Thoracic aorta (tissue), 2 donors: ENCODE measurements at regions not wholly inside any gene's neighbourhood (a gene's known extent, or its start where the extent isn't known, plus 50 kb on each side); places are given as distances from the start of the nearest gene placed in this dataset.

Experiments
- ATAC-seq: fragments of 150-250 bp; one replicate; pipeline ENCODE4 v1.8.0; 2017; ENCODE audit warnings: low read depth; ENCODE audit not compliant: insufficient number of reproducible peaks, low FRiP score
- DNase-seq: peaks from one replicate; pipeline ENCODE4 v3.0.0-alpha.2; 2020; ENCODE audit warnings: low spot score
- H3K27ac ChIP-seq, 2 donors: fragments of 200-600 bp; sonication (generic); 1 replicate in 1 of 2; 2 replicates in 1 of 2; pipeline ENCODE4 v1.5.1; 2016; ENCODE audit warnings: mild to moderate bottlenecking in 2 of 2, moderate library complexity in 2 of 2
- H3K27me3 ChIP-seq: fragments of 200-600 bp; sonication (generic); replicated peaks from 2 replicates; pipeline ENCODE4 v1.6.0; 2016; ENCODE audit warnings: mild to moderate bottlenecking; ENCODE audit not compliant: insufficient read depth
- H3K36me3 ChIP-seq: fragments of 200-600 bp; sonication (generic); one replicate; pipeline ENCODE4 v1.5.1; 2016
- H3K4me1 ChIP-seq, 2 donors: fragments of 200-600 bp; sonication (generic); 1 replicate in 1 of 2; 2 replicates in 1 of 2; pipeline versions ENCODE4 v1.5.1 to v1.6.0; 2016; ENCODE audit warnings: low read depth in 2 of 2, mild to moderate bottlenecking in 1 of 2; ENCODE audit not compliant: control insufficient read depth in 1 of 2
- H3K4me3 ChIP-seq: fragments of 200-600 bp; sonication (generic); 2 replicates; pipeline ENCODE4 v1.5.1; 2016; ENCODE audit warnings: mild to moderate bottlenecking
- H3K9me3 ChIP-seq: fragments of 200-600 bp; sonication (generic); 2 replicates; pipeline ENCODE4 v1.5.1; 2016
- TF ChIP-seq, protein P1 (sequence below): fragments of 200-600 bp; sonication (generic); IDR thresholded peaks from one replicate; pipeline ENCODE4 v1.5.1; 2019; ENCODE audit warnings: antibody characterized with exemption

DNA sequence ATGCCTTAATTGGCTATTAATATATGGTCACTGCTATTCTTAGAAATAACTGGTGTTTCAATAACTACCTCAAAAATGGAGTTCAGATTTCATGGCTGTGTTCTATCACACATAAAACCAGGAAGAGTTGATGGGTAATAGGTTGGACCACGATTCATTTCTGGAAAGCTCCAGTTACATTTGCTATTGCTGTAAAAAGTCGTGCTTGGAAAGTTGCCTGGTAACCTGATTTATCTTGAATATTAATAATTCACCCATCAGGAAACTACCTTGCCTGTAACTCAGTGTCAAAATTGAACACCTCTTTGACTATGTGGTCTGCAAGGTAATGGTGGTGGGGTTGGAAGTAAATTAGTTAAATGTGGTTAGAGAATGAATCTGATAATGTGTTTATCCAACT is 104.7 kb upstream of the IFNG-AS1 start:
- ATAC-seq: no peak
- Histone ChIP-seq H3K4me1 (peaks cover 3 to 21% of the 10 kb centered on the region in 2 donors), H3K4me3 (no peak overlapping the region), H3K27me3 (no peaks in the 10 kb centered on the region), H3K27ac (no peak overlapping the region), H3K9me3 (no peaks in the 10 kb centered on the region), H3K36me3 (no peaks in the 10 kb centered on the region)
- DNase-seq: no peak
- TF ChIP-seq, protein P1, sequence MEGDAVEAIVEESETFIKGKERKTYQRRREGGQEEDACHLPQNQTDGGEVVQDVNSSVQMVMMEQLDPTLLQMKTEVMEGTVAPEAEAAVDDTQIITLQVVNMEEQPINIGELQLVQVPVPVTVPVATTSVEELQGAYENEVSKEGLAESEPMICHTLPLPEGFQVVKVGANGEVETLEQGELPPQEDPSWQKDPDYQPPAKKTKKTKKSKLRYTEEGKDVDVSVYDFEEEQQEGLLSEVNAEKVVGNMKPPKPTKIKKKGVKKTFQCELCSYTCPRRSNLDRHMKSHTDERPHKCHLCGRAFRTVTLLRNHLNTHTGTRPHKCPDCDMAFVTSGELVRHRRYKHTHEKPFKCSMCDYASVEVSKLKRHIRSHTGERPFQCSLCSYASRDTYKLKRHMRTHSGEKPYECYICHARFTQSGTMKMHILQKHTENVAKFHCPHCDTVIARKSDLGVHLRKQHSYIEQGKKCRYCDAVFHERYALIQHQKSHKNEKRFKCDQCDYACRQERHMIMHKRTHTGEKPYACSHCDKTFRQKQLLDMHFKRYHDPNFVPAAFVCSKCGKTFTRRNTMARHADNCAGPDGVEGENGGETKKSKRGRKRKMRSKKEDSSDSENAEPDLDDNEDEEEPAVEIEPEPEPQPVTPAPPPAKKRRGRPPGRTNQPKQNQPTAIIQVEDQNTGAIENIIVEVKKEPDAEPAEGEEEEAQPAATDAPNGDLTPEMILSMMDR: no peak

DNA sequence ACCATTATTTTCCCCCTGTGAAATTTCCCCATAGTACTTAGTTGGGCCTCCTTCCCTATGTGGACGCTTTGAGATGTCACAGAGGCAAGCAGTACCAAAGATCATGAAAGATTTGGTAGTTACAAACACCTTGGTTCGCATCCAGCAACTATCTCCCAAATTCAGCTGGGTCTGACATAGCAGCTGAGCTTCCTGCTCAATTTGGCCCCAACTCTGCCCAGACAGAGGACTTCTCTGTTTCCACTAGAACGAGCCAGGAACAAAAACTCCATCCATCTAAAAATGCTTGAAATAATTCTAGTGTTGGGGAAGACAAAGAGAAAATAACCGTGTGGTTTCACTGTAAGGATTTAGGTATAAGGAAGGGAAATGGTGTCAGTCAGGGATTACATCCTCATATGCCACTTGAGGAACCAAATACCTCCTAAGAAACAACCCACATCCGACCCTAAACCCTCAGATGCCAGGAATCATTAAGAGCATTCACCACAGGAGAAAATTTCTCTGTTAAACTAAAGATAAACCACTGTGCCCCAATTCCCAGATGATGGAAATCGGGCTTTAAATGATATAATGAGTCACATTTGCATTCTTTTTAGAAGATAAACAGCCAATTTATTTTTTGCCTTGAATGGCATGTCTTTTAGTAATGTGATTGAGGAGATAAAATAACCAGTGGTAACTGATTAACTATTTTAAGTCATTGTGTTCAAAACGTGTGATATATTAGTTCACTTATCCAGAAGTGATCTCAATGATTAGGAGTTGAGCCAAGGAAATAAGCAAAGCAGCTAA is 103.7 kb upstream of the IFNG-AS1 start:
- H3K4me3 ChIP-seq: no peak overlapping the region
- no peaks in the 10 kb centered on the region for H3K27me3 ChIP-seq
- TF ChIP-seq, protein P1: no peak
- ATAC-seq: peak; percentile 32
- H3K27ac ChIP-seq: peak overlapping the region; percentile 35 to 45
- no peak for DNase-seq
- H3K9me3 ChIP-seq: no peaks in the 10 kb centered on the region
- peaks cover 3 to 21% of the 10 kb centered on the region in 2 donors for H3K4me1 ChIP-seq
- no peaks in the 10 kb centered on the region for H3K36me3 ChIP-seq

DNA sequence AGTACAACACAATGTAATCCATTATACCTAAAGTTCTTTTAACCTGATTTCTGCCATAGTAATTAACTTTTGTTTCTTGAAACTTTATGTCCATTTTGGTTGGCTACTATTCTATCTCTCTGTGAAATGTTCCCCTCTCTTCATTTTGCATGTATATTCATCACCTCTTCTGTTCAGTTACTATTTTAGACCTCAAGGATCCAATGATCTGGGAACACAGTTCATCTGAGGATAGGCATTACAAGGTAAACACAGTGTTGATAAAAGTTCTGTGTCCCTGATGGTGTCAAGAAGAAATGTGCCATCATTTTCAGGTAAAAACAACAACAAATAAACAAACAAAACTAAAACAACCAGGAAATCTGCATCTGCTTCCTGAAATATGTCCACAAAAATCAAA is 102.2 kb upstream of the IFNG-AS1 start:
- DNase-seq (no peak), ATAC-seq (no peak)
- H3K4me3 ChIP-seq: no peak overlapping the region
- peaks cover 3 to 21% of the 10 kb centered on the region in 2 donors for H3K4me1 ChIP-seq
- TF ChIP-seq, protein P1: no peak
- no peak overlapping the region for H3K27ac ChIP-seq
- H3K27me3 ChIP-seq: no peaks in the 10 kb centered on the region
- H3K9me3 ChIP-seq: no peaks in the 10 kb centered on the region
- no peaks in the 10 kb centered on the region for H3K36me3 ChIP-seq

DNA sequence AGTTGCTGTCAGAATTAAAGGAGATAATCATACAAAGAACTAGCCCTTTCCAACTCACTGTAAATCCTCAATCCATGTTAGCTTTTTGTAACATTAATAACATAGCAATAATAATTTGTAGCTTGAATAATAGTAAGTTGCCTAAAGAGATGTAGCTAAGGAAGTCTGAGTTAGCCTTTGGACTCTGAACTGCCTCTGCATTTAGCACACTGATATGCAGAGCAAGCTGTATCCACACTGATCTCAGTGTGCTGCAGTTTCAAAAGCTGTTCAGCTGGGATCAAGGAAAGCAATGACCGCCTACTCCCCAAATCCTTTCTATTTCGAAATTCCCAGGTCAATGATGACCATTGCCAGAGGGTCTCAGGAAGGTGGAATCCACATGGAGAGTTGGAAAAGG is 99.3 kb upstream of the IFNG-AS1 start:
- ATAC-seq: no peak

DNA sequence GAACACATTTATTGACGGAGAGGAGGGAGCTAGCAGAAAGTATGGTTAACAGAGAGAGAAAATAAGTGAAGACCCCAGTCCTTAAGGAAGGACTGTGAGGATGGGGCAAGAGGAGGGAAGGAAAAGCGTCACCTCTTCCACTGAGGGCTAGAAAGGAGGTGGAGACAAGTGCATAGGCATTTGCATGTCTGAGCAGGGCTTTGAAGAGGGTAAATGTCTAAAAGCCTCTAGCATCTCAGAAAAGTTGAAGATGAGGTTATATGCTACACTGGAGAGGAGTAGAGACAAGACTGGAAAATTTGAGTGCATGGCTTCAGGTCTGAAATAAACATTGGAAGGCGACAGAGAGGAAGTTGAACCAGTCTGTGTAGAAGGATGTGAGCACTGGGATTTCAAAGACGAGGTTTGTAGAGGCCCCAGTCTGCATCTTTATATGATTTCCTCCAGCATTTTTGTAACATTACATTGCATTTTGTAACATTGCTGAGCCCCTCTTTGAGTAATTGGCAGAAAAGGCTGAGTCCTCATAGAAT is 98.5 kb upstream of the IFNG-AS1 start:
- Histone ChIP-seq H3K9me3 (no peaks in the 10 kb centered on the region), H3K4me1 (peaks cover 0 to 17% of the 10 kb centered on the region in 2 donors), H3K27ac (no peak overlapping the region), H3K4me3 (no peak overlapping the region), H3K36me3 (no peaks in the 10 kb centered on the region), H3K27me3 (no peaks in the 10 kb centered on the region)
- ATAC-seq (no peak), DNase-seq (no peak)
- TF ChIP-seq, protein P1: no peak

More for the DNA sequence above, 99.3 kb upstream of the IFNG-AS1 start:
- Histone ChIP-seq H3K9me3 (no peaks in the 10 kb centered on the region), H3K4me1 (peaks cover 0 to 26% of the 10 kb centered on the region in 2 donors), H3K36me3 (no peaks in the 10 kb centered on the region), H3K4me3 (no peak overlapping the region), H3K27ac (no peak overlapping the region), H3K27me3 (no peaks in the 10 kb centered on the region)
- no peak for DNase-seq
- TF ChIP-seq, protein P1: no peak
